GM23338 (cell line): ENCODE measurements at regions not wholly inside any gene's neighbourhood (a gene's known extent, or its start where the extent isn't known, plus 50 kb on each side); places are given as distances from the start of the nearest gene placed in this dataset.

Source experiments
- ATAC-seq: fragments of 200-7000 bp; cut with Tn5 transposase; 3 replicates; pipeline ENCODE4 v1.9.1; 2020
- DNase-seq: peaks from one replicate; pipeline ENCODE4 v3.0.0-alpha.2; 2015; ENCODE audit warnings: low spot score
- H2AFZ ChIP-seq: fragments of 200-600 bp; sonication (generic); 2 replicates; pipeline ENCODE4 v1.8.0; 2016; ENCODE audit warnings: antibody characterized with exemption, mild to moderate bottlenecking, moderate library complexity
- H3F3A ChIP-seq: fragments of 200-600 bp; sonication (generic); replicated peaks from 2 replicates; pipeline ENCODE4 v1.8.0; 2017; ENCODE audit warnings: antibody characterized with exemption, mixed run types, low read depth
- H3K27ac ChIP-seq: fragments of 200-600 bp; sonication (generic); 2 replicates; pipeline ENCODE4 v1.6.1; 2016; ENCODE audit warnings: low read depth
- H3K27me3 ChIP-seq: fragments of 200-600 bp; sonication (generic); 2 replicates; pipeline ENCODE4 v1.8.0; 2016; ENCODE audit warnings: mild to moderate bottlenecking, mixed run types, moderate library complexity; ENCODE audit not compliant: insufficient read depth
- H3K36me3 ChIP-seq: fragments of 200-600 bp; sonication (generic); 2 replicates; pipeline ENCODE4 v1.8.0; 2016; ENCODE audit warnings: mild to moderate bottlenecking; ENCODE audit not compliant: insufficient read depth
- H3K4me1 ChIP-seq: fragments of 200-600 bp; sonication (generic); 2 replicates; pipeline ENCODE4 v1.8.0; 2016; ENCODE audit warnings: mild to moderate bottlenecking, moderate library complexity; ENCODE audit not compliant: insufficient read depth
- H3K4me2 ChIP-seq: fragments of 200-600 bp; sonication (generic); 2 replicates; pipeline ENCODE4 v1.7.1; 2017; ENCODE audit warnings: mixed run types
- H3K4me3 ChIP-seq: fragments of 200-600 bp; sonication (generic); 2 replicates; pipeline ENCODE4 v1.6.1; 2016; ENCODE audit warnings: mixed run types
- H3K79me2 ChIP-seq: fragments of 200-600 bp; sonication (generic); replicated peaks from 2 replicates; pipeline ENCODE4 v1.8.0; 2017; ENCODE audit warnings: mild to moderate bottlenecking; ENCODE audit not compliant: insufficient read depth
- H3K9me2 ChIP-seq: fragments of 200-600 bp; sonication (generic); 2 replicates; pipeline ENCODE4 v1.8.0; 2017; ENCODE audit not compliant: insufficient read depth
- H4K20me1 ChIP-seq: fragments of 200-600 bp; sonication (generic); replicated peaks from 2 replicates; pipeline ENCODE4 v1.8.0; 2017; ENCODE audit warnings: mild to moderate bottlenecking; ENCODE audit not compliant: insufficient read depth
- H3K27ac Mint-ChIP-seq: 2 replicates; pipeline ENCODE4 v1.8.0; 2020; ENCODE audit warnings: inconsistent platforms, mild to moderate bottlenecking, moderate library complexity, mixed read lengths
- H3K27me3 Mint-ChIP-seq: 3 replicates; pipeline ENCODE4 v1.8.0; 2022; ENCODE audit warnings: low read depth, mild to moderate bottlenecking, moderate library complexity, mixed read lengths, inconsistent platforms; ENCODE audit not compliant: insufficient read depth, poor library complexity
- H3K36me3 Mint-ChIP-seq: 3 replicates; pipeline ENCODE4 v1.8.0; 2021; ENCODE audit warnings: low read depth, mild to moderate bottlenecking, inconsistent platforms, moderate library complexity, mixed read lengths
- H3K4me1 Mint-ChIP-seq: 3 replicates; pipeline ENCODE4 v1.8.0; 2020; ENCODE audit warnings: mild to moderate bottlenecking, inconsistent platforms, mixed read lengths
- H3K4me3 Mint-ChIP-seq: 3 replicates; pipeline ENCODE4 v1.8.0; 2021; ENCODE audit warnings: moderate library complexity, mild to moderate bottlenecking, inconsistent platforms, mixed read lengths
- H3K9me3 Mint-ChIP-seq: 3 replicates; pipeline ENCODE4 v1.8.0; 2020; ENCODE audit warnings: moderate library complexity, mild to moderate bottlenecking, inconsistent platforms, mixed read lengths
- CREB1 ChIP-seq: fragments of 250-450 bp; sonication (Bioruptor Pico); IDR thresholded peaks from 2 replicates; pipeline ENCODE4 v1.5.0; 2020; ENCODE audit warnings: low read depth, mild to moderate bottlenecking, moderate library complexity
- EZH2phosphoT487 ChIP-seq: fragments of 200-600 bp; sonication (generic); IDR thresholded peaks from one replicate; pipeline ENCODE4 v1.8.1; 2018; ENCODE audit warnings: antibody characterized with exemption; ENCODE audit not compliant: unreplicated experiment
- JUNB ChIP-seq: IDR thresholded peaks from one replicate; pipeline ENCODE4 v1.6.1; 2016; ENCODE audit warnings: antibody characterized with exemption; ENCODE audit not compliant: unreplicated experiment
- POLR2AphosphoS5 ChIP-seq: IDR thresholded peaks from 2 replicates; pipeline ENCODE4 v1.6.1; 2016; ENCODE audit warnings: antibody characterized with exemption, low read depth
- STAT1 ChIP-seq: IDR thresholded peaks from one replicate; pipeline ENCODE4 v1.6.1; 2016; ENCODE audit warnings: antibody characterized with exemption; ENCODE audit not compliant: unreplicated experiment
- ZNF114 ChIP-seq: fragments of 250-450 bp; sonication (Bioruptor Pico); IDR thresholded peaks from 2 replicates; pipeline ENCODE4 v1.5.0; 2020; ENCODE audit warnings: mild to moderate bottlenecking, moderate library complexity
- TF ChIP-seq, protein P1 (sequence below): IDR thresholded peaks from 2 replicates; pipeline ENCODE4 v1.6.1; 2016; ENCODE audit warnings: antibody characterized with exemption
- TF ChIP-seq, protein P2 (sequence below): IDR thresholded peaks from one replicate; pipeline ENCODE4 v1.6.1; 2018; ENCODE audit warnings: antibody characterized with exemption; ENCODE audit not compliant: unreplicated experiment
- TF ChIP-seq, protein P3 (sequence below), 2 experiments: fragments of 200-600 bp in 1 of 2; sonication (generic) in 1 of 2; conservative IDR thresholded peaks; 2 replicates each; pipeline versions ENCODE4 v1.5.1 to v1.6.1; 2016 to 2017; ENCODE audit warnings: antibody characterized with exemption in 2 of 2, low read depth in 2 of 2, mild to moderate bottlenecking in 2 of 2, moderate library complexity in 1 of 2
- TF ChIP-seq, protein P4 (sequence below): fragments of 250-450 bp; sonication (Bioruptor Pico); IDR thresholded peaks from 2 replicates; pipeline ENCODE4 v1.5.0; 2020; ENCODE audit warnings: mild to moderate bottlenecking, moderate library complexity

DNA sequence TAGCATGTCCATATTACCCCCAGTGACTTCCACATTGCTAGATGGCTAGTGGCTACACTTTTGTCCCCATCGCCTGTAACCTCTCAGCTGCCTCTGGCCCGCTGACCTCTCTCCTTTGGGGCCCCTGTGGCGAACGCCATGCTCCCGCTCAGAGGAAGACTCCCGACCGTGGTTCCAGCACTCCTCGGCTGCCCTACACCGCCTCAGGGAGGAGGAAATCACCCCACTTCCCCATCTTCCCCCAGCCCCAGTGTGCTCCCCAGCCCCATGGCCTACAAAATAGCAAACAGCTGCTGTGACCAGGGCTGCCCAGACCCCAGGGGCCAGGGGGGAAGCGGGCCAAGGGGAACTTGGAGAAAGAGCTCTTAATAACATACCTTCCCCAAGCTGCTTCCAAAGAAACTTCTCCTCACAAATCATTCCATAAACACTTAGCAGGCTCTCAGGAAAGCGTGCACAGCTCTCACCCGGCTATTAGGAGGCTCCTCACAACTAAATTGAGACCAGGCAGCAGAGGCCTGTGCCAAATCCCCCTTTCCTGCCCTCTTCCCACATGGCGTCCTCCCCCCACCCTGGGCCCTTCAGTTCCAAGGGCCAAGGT lies 63.5 kb upstream of the WNT11 start:
- no peak for ATAC-seq
- no peaks in the 10 kb centered on the region for H3K4me1 Mint-ChIP-seq
- H3K36me3 Mint-ChIP-seq: no peaks in the 10 kb centered on the region

More for the DNA sequence above, 63.5 kb upstream of the WNT11 start:
- H3F3A ChIP-seq: no peaks in the 10 kb centered on the region
- H2AFZ ChIP-seq: no peak overlapping the region
- H3K4me1 ChIP-seq: no peaks in the 10 kb centered on the region
- no peaks in the 10 kb centered on the region for H4K20me1 ChIP-seq
- H3K27ac ChIP-seq: no peak overlapping the region
- TF ChIP-seq POLR2AphosphoS5 (no peak), EZH2phosphoT487 (no peak), JUNB (no peak), STAT1 (no peak), CREB1 (CRISPR knock-in tag) (no peak), ZNF114 (no peak)
- TF ChIP-seq, protein P1, sequence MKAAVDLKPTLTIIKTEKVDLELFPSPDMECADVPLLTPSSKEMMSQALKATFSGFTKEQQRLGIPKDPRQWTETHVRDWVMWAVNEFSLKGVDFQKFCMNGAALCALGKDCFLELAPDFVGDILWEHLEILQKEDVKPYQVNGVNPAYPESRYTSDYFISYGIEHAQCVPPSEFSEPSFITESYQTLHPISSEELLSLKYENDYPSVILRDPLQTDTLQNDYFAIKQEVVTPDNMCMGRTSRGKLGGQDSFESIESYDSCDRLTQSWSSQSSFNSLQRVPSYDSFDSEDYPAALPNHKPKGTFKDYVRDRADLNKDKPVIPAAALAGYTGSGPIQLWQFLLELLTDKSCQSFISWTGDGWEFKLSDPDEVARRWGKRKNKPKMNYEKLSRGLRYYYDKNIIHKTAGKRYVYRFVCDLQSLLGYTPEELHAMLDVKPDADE: no peak
- TF ChIP-seq, protein P2, sequence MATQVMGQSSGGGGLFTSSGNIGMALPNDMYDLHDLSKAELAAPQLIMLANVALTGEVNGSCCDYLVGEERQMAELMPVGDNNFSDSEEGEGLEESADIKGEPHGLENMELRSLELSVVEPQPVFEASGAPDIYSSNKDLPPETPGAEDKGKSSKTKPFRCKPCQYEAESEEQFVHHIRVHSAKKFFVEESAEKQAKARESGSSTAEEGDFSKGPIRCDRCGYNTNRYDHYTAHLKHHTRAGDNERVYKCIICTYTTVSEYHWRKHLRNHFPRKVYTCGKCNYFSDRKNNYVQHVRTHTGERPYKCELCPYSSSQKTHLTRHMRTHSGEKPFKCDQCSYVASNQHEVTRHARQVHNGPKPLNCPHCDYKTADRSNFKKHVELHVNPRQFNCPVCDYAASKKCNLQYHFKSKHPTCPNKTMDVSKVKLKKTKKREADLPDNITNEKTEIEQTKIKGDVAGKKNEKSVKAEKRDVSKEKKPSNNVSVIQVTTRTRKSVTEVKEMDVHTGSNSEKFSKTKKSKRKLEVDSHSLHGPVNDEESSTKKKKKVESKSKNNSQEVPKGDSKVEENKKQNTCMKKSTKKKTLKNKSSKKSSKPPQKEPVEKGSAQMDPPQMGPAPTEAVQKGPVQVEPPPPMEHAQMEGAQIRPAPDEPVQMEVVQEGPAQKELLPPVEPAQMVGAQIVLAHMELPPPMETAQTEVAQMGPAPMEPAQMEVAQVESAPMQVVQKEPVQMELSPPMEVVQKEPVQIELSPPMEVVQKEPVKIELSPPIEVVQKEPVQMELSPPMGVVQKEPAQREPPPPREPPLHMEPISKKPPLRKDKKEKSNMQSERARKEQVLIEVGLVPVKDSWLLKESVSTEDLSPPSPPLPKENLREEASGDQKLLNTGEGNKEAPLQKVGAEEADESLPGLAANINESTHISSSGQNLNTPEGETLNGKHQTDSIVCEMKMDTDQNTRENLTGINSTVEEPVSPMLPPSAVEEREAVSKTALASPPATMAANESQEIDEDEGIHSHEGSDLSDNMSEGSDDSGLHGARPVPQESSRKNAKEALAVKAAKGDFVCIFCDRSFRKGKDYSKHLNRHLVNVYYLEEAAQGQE: no peak
- TF ChIP-seq, protein P3, sequence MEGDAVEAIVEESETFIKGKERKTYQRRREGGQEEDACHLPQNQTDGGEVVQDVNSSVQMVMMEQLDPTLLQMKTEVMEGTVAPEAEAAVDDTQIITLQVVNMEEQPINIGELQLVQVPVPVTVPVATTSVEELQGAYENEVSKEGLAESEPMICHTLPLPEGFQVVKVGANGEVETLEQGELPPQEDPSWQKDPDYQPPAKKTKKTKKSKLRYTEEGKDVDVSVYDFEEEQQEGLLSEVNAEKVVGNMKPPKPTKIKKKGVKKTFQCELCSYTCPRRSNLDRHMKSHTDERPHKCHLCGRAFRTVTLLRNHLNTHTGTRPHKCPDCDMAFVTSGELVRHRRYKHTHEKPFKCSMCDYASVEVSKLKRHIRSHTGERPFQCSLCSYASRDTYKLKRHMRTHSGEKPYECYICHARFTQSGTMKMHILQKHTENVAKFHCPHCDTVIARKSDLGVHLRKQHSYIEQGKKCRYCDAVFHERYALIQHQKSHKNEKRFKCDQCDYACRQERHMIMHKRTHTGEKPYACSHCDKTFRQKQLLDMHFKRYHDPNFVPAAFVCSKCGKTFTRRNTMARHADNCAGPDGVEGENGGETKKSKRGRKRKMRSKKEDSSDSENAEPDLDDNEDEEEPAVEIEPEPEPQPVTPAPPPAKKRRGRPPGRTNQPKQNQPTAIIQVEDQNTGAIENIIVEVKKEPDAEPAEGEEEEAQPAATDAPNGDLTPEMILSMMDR (conservative IDR thresholded peaks at IDR 0.05; ENCODE audit: low read depth in 2 of 2): no peak
- TF ChIP-seq, protein P4, sequence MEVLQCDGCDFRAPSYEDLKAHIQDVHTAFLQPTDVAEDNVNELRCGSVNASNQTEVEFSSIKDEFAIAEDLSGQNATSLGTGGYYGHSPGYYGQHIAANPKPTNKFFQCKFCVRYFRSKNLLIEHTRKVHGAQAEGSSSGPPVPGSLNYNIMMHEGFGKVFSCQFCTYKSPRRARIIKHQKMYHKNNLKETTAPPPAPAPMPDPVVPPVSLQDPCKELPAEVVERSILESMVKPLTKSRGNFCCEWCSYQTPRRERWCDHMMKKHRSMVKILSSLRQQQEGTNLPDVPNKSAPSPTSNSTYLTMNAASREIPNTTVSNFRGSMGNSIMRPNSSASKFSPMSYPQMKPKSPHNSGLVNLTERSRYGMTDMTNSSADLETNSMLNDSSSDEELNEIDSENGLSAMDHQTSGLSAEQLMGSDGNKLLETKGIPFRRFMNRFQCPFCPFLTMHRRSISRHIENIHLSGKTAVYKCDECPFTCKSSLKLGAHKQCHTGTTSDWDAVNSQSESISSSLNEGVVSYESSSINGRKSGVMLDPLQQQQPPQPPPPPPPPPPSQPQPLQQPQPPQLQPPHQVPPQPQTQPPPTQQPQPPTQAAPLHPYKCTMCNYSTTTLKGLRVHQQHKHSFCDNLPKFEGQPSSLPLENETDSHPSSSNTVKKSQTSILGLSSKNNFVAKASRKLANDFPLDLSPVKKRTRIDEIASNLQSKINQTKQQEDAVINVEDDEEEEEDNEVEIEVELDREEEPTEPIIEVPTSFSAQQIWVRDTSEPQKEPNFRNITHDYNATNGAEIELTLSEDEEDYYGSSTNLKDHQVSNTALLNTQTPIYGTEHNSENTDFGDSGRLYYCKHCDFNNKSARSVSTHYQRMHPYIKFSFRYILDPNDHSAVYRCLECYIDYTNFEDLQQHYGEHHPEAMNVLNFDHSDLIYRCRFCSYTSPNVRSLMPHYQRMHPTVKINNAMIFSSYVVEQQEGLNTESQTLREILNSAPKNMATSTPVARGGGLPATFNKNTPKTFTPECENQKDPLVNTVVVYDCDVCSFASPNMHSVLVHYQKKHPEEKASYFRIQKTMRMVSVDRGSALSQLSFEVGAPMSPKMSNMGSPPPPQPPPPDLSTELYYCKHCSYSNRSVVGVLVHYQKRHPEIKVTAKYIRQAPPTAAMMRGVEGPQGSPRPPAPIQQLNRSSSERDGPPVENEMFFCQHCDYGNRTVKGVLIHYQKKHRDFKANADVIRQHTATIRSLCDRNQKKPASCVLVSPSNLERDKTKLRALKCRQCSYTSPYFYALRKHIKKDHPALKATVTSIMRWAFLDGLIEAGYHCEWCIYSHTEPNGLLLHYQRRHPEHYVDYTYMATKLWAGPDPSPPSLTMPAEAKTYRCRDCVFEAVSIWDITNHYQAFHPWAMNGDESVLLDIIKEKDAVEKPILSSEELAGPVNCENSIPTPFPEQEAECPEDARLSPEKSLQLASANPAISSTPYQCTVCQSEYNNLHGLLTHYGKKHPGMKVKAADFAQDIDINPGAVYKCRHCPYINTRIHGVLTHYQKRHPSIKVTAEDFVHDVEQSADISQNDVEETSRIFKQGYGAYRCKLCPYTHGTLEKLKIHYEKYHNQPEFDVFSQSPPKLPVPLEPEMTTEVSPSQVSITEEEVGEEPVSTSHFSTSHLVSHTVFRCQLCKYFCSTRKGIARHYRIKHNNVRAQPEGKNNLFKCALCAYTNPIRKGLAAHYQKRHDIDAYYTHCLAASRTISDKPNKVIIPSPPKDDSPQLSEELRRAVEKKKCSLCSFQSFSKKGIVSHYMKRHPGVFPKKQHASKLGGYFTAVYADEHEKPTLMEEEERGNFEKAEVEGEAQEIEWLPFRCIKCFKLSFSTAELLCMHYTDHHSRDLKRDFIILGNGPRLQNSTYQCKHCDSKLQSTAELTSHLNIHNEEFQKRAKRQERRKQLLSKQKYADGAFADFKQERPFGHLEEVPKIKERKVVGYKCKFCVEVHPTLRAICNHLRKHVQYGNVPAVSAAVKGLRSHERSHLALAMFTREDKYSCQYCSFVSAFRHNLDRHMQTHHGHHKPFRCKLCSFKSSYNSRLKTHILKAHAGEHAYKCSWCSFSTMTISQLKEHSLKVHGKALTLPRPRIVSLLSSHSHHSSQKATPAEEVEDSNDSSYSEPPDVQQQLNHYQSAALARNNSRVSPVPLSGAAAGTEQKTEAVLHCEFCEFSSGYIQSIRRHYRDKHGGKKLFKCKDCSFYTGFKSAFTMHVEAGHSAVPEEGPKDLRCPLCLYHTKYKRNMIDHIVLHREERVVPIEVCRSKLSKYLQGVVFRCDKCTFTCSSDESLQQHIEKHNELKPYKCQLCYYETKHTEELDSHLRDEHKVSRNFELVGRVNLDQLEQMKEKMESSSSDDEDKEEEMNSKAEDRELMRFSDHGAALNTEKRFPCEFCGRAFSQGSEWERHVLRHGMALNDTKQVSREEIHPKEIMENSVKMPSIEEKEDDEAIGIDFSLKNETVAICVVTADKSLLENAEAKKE (CRISPR knock-in tag): no peak
- Mint-ChIP-seq H3K9me3 (peaks cover 10% of the 10 kb centered on the region), H3K4me3 (no peak overlapping the region), H3K27ac (no peak overlapping the region), H3K27me3 (peaks cover 2% of the 10 kb centered on the region)
- DNase-seq: no peak
- H3K36me3 ChIP-seq: no peaks in the 10 kb centered on the region
- peaks cover 8% of the 10 kb centered on the region; the same call in 1 of the 2 replicates for H3K9me2 ChIP-seq
- H3K4me2 ChIP-seq: no peak overlapping the region
- H3K27me3 ChIP-seq: no peaks in the 10 kb centered on the region
- H3K79me2 ChIP-seq: no peaks in the 10 kb centered on the region
- H3K4me3 ChIP-seq: no peak overlapping the region
